CD4-positive, alpha-beta T cell treated with Interleukin-17A for 1 hour (primary cell): ENCODE measurements at regions not wholly inside any gene's neighbourhood (a gene's known extent, or its start where the extent isn't known, plus 50 kb on each side); places are given as distances from the start of the nearest gene placed in this dataset.

ENCODE experiments used
- DNase-seq: peaks from one replicate; pipeline ENCODE4 v3.0.0-alpha.2; 2020

DNA sequence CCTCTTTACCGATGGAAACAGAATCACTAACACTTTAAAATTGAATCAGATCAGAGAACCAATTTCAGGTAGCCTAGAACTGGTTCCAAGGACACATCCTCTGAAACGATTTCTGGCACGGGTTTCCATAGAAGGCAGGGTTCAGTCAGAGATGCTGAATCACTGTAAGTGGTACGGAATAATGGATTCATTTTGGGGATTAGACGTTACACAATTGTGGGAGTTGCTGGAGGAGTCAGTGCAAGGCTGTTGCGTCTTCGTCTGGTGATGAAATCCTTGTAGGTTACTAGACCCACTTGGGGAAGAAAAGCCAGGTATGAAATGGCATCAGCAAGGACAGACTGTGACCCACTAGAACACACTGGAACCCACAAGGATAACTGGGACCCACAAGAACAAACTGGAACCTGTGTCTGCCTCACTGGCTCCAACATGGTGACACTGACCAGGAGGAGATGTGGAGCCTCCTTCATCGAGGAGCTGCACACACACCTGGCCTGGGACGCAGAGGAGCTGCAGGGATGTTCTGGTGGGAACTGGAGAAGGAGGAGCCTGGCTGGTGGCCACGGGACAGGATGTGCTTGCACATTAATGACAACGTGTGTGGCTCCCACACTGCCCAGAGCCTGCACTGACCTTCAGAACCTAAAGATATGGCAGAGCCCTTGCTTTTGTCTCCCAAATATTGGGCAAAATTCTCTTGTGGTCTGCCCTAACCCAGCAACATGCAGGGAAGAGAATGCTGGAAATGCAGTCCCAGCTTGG, 105.1 kb downstream of the TRAPPC11 start:
- no peak for DNase-seq

DNA sequence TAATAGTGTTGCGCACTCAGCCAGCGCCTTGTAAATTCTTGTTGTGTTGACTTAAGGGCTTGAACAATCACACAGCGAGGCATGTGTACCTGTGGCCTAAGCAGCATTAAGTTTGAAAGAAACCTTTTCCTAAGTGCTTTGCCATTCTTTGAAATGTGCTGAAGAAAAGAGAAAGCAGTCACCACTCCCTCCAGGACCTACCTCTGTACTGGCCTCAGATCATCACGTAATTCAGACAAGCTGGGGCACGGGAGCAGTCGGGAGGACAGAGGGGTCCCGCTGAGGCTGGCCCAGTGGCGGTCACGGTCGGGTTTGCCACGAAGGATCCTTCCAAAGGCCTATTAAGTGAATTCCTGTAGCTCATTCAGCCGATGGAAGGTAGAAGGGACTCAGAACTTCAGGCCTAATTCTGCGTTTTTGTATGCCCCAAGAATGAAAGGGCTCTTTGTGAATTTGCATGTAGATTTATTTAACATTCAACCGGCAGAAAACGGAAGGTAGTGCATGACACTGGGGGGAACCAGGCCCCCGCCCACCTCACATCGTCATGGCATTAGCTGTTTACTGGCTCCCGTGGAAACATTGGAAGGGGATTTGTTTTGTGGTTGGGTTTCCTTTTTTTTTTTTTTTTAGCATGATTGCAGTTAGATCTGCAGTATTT, 106.3 kb downstream of the TRAPPC11 start:
- DNase-seq = no peak

DNA sequence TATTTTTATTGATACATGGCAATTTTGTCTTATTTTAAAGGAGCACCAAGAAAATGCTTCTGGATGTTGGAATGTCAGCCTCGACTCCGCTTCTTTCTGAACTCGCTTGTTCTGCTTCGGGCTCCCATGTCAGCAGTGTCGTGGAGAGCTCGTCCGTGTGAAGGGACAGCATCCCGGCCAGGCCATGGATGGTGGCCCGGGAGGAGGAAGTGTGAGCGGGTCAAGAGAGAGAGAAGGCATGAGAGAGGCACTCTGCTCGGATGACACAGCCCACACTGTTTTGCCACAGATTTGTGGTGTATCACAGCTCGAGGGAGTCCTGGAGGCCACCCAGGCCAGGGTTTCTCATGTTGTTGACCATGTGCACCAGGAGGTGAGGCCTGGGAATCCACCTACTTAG, 107.0 kb downstream of the TRAPPC11 start:
- no peak for DNase-seq

DNA sequence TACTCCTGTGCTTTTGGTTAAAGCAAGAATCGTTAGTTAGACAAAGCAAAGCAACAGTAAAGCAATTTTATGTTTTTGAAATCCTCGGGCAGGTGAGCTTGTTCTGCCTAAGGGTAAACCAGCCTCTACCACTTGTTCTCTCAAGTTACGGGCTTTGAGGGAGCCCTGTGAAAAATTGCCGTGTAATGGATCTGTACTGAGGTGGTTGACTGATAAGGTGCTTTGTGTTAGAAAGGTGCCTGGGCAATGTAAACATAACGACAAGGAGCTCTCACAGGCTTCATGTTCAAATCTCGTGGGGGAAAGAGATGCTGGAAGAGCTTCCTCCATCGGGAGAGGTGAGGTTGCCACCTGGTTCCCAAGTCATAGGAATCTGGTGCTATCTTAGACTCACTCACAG, 111.8 kb downstream of the TRAPPC11 start:
- no peak for DNase-seq

DNA sequence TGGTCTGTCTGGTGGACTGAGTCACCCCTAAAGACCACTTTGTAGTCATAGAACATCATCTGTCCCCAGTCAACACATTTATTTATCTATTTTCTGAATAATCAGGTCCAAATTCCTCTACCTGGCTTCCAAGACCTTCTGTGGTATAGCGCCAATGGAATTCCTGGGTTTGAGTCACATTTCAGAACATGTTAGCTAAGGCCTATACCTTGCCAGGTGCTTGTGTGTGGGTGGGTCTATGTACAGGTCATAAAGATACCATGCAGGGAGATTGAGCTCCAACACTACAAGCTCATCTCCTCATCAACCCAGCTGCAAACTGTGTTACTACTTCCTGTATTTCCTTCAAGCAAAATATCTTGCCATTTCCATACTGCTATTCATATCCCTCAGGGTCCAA, 113.3 kb downstream of the TRAPPC11 start:
- no peak for DNase-seq

DNA sequence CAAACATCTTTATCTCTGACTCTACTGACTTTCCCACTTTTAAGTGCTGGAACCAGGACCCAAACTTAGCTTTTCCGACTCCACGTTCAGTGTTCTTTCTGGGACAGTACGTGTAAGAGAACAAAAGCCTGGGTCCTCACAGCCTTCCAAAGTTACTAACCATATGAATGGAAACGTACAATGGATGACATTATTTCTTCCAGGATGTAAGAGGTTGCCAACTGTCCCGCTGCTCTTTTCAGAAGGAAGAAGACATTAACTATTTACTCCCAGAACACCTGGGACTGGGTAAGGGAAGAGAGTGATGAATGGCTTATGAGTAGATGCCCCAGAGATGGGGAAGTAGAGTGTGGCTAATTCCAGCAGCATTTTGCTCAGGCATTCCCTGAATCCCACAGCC, 114.7 kb downstream of the TRAPPC11 start:
- DNase-seq = no peak

DNA sequence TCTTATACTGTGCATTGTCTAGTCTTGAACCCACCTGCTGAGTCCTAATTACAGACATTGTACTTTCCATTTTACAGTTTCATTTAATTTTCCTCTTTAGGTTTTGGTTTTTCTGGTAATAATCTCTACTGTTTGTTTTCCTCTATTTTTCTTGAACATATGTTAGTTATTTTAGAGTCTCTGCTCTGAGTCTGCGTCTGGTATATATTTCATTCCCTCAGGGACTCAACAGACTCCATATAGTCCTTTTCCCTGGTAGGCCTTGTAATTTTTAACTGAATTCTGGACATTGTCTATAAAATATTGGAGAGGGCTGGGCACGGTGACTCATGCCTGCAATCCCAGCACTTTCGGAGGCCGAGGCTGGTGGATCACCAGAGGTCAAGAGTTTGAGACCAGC, 121.8 kb upstream of the STOX2 start:
- DNase-seq = no peak

DNA sequence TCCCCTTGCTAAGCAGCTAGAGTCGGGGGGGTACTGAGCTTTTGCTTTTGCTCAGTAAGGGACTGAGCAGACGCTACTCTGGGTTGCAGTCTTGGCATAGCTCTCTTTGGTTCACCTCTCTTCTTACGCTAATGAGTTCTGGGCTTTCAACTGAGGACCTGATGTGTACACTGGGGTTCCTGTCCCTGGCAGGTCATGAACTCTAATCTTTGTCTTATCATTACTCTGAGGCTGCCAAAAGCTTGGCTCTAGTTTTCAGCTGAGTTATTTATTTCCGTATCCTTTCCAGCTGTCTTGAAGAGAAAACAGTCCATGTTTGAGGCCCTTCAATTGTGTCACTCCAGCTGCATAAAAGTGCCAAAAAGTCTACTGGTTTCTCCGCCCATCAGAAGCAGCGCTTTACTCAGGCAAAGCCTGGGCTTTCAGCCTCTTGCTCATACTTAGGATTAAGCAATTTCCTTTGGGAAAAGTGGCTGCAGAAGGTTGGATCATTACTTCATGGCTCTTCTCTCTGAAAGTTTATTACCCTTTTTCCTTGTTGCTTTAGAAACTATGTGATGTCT, 121.0 kb upstream of the STOX2 start:
- no peak for DNase-seq

DNA sequence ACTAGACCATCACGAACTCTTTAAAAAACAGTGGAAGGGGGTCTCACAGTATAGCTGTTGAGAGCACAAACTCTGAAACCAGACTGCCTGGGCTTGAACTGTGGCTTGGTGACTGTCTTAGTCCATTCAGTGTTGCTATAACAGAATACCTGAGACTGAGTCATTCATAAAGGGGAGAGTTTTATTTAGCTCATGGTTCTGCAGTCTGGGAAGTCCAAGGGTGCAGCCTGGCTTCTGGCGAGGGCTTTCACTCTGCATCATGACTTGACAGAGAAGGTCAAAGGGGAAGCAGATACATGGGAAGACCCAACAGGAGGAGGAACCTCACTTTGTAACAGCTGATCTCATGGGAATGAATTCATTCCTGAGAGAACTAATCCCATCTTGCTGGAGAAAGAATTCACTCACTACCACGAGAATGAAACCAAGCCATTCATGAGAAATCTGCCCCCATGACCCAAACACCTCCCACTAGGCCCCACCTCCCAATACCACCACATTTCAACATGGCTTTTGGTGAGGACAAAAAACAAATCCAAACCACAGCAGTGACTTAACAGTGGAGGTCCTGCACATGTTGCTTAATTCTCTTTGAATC, 116.7 kb upstream of the STOX2 start:
- DNase-seq = no peak

DNA sequence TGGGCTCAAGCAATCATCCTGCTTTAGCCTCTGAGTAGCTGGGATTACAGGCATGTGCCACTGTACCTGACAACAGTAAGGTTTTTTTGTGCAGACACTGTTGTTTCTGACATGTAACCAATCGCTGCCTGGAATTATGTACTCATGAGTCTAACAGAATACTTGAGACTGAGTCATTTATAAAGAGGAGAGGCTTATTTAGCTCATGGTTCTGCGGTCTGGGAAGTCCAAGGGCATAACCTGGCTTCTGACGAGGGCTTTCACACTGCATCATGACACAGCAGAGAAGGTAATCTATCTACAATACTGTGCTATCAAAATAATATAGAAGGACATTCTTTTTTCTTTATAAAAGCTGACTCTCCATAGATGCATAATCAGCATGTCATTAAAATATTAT, 115.5 kb upstream of the STOX2 start:
- no peak for DNase-seq

DNA sequence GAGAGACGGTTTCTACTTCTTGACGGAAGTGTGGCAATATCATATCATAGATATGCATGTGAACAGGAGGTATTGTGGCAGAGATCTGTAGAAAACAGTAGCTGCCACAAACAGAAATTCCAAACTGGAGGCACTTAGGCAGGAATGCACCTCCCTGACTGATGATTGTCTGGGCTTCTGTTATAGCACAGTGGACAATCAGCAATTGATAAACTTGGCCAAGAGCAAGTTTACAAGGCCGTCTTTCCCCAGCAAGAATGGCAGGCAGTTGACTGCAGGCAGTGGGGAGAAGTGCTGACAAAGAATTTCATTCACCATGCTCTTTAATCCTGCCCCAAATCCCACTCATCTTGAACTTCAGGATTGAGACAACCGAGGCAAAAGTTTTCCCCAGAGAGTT, 114.4 kb upstream of the STOX2 start:
- DNase-seq = no peak

DNA sequence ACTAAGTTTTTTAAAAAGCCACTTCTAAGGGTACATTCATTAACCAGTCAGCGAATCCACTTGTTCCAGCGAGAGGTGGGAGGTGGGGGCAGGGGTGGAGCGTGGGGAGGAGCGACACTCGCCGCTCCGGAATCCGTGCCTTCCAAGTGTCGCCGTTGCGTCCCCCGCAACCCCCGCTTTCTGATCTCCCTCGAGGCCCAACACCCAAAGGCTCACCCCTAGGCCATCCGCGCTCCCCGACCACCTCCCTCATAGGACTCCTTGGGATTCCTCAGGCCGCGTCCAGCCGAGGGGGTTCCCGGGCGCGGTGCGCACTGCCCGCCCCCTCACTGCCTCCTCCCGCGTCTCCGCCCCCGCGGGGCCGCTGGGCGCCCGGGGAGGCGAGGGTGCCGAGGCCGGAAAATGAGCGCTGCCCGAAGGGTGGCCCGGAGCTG, 108.1 kb upstream of the STOX2 start:
- DNase-seq = no peak

DNA sequence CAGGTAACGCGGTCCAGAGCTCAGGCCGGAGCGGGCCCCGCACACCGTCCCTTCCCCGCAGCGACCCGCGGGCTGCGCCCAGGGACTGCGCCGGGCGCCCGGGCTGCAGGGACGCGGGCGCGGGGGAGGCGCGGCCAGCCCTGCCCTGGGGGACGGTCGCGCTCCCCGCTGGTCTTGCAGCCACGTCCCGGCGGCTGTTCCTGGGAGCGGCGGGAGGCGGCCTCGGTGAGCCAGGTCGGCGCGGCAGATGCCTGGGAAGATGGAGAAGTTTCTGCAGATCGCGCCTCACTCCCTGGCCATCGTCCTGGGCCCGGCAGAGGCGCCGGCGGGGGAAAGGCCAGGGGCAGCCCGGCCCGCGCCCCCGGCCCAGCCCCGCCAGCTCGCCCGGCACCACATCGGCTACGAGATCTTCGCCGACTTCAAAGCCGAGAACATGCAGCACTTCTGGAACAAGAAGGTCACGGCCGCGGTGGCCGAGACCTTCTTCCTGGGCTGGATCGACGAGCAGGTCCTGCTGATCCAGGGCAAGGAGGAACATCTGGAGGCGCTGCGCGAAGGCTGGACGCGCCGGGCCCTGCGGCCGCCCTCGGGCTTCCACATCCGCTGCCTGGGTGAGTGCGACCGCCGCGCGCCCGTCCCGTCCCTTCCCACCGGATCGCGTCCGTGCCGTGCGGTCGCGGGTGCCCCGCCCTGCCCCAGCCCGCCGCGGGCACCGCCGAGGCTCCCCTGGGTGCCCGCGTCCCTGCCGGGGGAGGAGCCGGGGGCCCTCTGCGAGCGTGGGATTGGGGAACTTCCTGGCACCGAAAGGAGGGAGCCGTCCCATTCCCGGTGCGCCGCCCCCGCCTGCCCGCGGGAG, 107.4 kb upstream of the STOX2 start:
- no peak for DNase-seq

DNA sequence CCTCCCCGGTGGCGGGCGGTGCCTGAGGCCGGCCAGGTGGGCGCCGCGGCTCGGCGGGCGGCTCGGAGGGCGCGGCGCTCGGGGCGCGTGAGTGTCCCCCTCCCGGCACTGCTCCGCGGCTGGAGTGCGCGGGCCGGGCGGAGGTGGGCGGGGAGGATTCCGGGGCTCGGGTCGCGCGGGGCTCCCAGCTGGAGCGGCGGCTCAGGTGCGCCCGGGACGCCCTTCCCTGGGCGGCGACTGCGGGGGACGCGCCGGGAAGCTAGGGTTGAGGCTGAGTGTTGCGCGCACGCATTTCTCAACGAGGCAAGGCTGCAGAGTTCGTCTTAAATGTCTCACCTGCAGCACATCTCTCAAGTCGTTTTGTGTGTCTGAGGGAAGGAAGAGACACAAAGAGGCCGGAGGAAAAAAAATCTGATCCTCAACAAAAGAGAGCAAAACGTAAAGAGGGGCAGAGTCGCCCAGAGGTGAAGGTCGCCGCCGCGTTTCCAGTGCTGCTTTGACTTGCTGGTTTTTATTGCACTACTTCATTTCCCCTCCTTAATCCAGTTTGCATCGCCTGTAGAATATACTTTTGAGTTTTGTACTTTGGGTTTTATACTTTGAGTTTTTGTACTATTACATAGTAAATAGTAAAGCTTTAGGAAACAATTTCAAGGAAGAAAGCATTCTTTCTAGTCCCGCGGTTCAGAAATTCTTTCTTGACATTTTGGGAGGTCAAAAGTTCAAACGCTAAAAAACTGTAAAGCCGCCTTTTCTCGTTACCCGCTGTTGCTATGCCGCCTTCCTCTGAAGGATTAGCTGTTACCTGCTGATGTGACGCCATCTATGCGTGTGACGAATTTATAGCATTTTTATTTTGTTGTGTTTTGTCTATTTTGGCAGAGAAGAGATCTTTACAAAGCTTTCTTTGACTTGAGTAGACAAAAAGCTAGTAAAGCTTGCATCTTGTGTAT, 106.5 kb upstream of the STOX2 start:
- DNase-seq = no peak

DNA sequence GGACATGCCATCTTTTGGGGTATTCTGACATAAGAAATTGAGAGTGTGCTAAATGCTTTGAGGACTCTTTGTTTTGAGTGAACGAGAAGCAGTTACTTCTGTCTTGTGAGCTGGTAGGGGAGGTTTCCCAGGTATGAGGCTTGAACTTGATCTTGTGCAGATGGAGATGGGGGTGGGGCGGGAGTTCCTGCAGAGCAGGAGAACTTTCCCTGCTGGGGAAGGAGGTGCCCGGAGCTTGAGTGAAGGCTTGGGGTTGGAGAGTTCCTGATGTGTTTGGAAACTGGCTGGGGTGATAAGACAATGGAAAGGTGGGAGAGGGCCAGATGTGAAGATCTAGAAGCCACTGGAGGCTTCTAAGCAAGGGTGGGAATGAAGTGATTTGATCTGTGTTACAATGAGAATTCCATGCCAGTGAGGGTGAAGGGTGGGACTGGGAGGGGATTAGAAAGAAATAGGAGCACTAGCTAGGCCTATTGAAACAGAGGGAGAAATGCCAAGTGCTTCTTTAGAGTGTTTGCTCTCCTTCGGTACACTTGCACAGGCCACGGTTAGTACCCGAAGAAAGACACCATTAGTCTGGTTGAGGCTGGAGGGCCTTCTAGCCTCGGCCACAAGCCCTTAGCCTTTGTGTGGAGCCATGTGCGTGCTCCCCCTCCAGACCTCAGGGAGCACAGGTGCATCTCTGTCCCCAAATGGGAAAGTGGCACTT, 103.5 kb upstream of the STOX2 start:
- DNase-seq = no peak

DNA sequence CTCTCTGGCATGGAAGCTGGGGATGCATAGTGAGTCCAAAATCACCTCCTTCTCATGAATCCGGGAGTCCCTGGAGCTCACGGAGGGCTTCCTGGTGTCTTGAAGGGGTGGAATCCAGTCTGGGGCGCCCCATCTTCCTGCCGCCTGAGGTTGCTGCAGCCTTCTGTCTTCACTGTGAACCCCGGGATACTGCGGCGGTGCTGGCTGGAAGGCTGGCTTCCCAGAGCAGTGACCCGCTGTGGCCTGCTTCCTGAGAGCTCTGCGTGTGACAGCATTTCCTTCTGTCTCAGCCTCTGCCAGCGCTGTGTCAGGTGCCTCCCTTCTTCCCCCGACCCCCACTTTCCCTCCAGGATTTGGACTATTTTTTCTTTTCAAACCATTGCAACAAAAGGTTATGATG, 98.8 kb upstream of the STOX2 start:
- no peak for DNase-seq

DNA sequence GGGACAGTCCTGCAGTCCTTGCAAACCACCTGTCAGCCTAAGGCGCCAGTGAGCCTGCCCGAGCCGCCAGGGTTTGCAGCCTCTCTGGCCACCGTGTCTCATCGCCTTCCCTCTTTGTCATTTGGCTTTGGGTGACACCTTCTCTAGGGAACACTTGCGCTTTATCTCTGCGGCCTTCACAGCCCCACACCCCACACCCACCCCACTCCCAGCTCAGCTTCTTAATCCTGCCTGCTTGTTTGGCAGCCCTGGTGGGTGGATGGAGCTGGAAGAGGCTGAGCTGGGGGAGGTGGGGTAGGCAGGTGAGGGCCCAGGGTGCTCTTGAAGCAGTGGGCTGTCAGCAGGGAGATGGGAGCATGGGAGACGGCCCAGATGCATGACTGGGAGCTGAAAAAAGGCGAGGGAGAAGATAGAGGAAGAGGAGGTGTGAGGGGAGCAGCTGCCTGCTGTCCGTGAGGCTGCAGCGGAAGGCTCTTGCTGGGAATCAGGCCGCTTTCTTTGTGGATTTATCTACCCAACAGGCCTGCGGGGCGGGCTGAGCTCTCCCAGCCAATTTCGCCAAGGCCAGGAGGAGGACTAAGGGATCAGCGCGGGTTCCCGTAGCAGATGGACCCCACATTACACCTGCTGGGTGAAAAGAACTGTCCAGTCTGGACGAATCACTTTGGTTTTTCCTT, 97.5 kb upstream of the STOX2 start:
- no peak for DNase-seq

DNA sequence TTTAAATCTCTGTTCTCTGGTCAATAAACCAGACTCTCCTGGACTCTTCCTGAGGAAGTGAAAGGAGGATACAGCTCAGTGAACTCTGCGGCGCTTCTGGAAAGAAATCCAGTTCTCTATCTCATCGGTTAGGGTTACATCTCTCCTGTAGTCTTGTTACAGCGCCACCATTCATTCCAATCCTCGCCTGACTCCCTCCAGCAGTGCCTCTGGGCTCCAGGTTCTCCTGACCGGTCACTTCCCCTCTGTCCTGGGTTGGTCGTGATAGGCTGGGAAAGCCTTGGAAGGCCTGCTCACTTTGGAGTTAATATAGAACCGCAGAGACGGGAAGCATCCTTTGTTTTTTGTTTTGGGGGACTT, 97.0 kb upstream of the STOX2 start:
- DNase-seq = no peak

DNA sequence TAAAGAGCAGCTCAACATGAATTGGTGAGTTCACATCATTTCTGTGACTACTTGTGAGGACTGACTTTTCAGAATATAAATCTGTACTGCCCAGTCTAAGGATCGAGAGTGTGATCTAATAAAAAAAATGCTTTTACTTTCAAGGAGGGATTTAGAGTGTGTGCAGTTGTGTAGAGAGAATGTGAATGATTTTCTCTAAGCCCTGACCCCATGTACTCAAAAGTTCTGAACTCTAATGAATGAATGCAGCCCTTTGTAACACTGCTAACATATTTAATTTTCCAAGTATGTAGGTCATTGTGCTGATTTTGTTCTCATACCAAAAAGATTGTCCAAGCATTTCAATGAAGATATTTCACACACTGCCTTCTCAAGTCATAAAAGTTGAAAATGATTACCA, 92.5 kb upstream of the STOX2 start:
- no peak for DNase-seq

DNA sequence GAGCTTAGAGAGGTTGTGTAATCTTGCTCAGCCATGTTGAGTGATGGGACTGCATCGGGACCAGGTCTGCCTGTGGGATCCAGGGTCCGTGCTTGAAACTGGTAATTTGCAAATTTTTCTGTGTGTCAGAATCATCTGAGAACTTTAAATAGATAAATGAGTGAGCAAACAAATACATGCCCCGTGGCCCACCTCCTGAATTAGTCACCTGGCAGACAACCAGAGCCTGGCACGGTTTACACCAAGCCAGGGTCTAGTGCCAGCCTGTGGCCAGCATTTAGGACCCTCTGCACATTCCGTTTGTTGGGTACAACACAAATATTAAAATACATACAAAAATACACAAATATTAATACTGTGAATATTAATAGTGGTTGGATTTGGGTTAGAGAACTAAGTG, 90.6 kb upstream of the STOX2 start:
- DNase-seq = no peak

DNA sequence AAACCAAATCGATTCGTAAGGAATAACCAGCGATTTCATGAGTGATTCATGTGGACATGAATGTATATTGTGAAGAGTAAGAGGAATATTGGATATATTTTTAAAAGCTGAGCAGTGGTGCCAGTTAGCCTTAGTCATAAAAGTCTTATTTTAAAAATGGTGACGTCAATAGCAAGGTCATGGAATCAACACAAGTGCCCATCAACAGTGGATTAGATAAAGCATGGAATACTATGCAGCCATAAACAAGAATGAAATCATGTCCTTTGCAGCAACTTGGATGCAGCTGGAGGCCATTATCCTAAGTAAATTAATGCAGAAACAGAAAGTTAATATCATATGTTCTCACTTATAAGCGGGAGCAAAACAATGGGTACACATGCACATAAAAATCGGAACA, 89.0 kb upstream of the STOX2 start:
- no peak for DNase-seq
